ENCODE measurements at regions not wholly inside any gene's neighbourhood (a gene's known extent, or its start where the extent isn't known, plus 50 kb on each side); places are given as distances from the start of the nearest gene placed in this dataset.
"Not testable (repeated sequence)": the region's sequence is repeated elsewhere in the genome, so short reads cannot be mapped to it uniquely, and the experiment has no call there.

- DNase-seq: no peak
Measured at GRCh38 chr2:139684286-139684860, 904.2 kb upstream of the NXPH2 start.

- no peak for DNase-seq
Measured at GRCh38 chr2:139674577-139674976, 894.4 kb upstream of the NXPH2 start.

GRCh38 chr2:139673447-139673846 lies 893.3 kb upstream of the NXPH2 start:
- DNase-seq: not testable (repeated sequence)

- DNase-seq: no peak
Measured at GRCh38 chr2:139669675-139670074, 889.5 kb upstream of the NXPH2 start.

- DNase-seq: no peak
Measured at GRCh38 chr2:139652385-139652784, 872.2 kb upstream of the NXPH2 start.

GRCh38 chr2:139645617-139646016 lies 865.4 kb upstream of the NXPH2 start:
- DNase-seq: no peak

GRCh38 chr2:139643139-139643538 lies 862.9 kb upstream of the NXPH2 start:
- DNase-seq: no peak

GRCh38 chr2:139631966-139632365 lies 851.8 kb upstream of the NXPH2 start:
- DNase-seq: no peak

- DNase-seq: no peak
Measured at GRCh38 chr2:139628931-139629330, 848.7 kb upstream of the NXPH2 start.

GRCh38 chr2:139626128-139626527 lies 845.9 kb upstream of the NXPH2 start:
- DNase-seq: no peak

- no peak for DNase-seq
Measured at GRCh38 chr2:139622691-139623090, 842.5 kb upstream of the NXPH2 start.

- DNase-seq: no peak
Measured at GRCh38 chr2:139617747-139618146, 837.6 kb upstream of the NXPH2 start.

- DNase-seq: no peak
Measured at GRCh38 chr2:139613264-139613663, 833.1 kb upstream of the NXPH2 start.

- DNase-seq: no peak
Measured at GRCh38 chr2:139610512-139610911, 830.3 kb upstream of the NXPH2 start.

- no peak for DNase-seq
Measured at GRCh38 chr2:139609109-139609508, 828.9 kb upstream of the NXPH2 start.

- no peak for DNase-seq
Measured at GRCh38 chr2:139605668-139606067, 825.5 kb upstream of the NXPH2 start.

GRCh38 chr2:139600166-139600565 lies 820.0 kb upstream of the NXPH2 start:
- no peak for DNase-seq

GRCh38 chr2:139585101-139585500 lies 804.9 kb upstream of the NXPH2 start:
- no peak for DNase-seq

- DNase-seq: no peak
Measured at GRCh38 chr2:139574371-139574770, 794.2 kb upstream of the NXPH2 start.

GRCh38 chr2:139556789-139557188 lies 776.6 kb upstream of the NXPH2 start:
- DNase-seq: no peak

GRCh38 chr2:139550873-139551272 lies 770.7 kb upstream of the NXPH2 start:
- no peak for DNase-seq

- no peak for DNase-seq
Measured at GRCh38 chr2:139550341-139550740, 770.2 kb upstream of the NXPH2 start.

GRCh38 chr2:139544186-139544851 lies 764.1 kb upstream of the NXPH2 start:
- DNase-seq: no peak

GRCh38 chr2:139538332-139539020 lies 758.3 kb upstream of the NXPH2 start:
- DNase-seq: not testable (repeated sequence)

All from AML-193 (cell line).